ENCODE measurements at regions not wholly inside any gene's neighbourhood (a gene's known extent, or its start where the extent isn't known, plus 50 kb on each side); places are given as distances from the start of the nearest gene placed in this dataset.
A peak's percentile ranks its signal among the peaks of the same experiment; 100 is the strongest.

DNA sequence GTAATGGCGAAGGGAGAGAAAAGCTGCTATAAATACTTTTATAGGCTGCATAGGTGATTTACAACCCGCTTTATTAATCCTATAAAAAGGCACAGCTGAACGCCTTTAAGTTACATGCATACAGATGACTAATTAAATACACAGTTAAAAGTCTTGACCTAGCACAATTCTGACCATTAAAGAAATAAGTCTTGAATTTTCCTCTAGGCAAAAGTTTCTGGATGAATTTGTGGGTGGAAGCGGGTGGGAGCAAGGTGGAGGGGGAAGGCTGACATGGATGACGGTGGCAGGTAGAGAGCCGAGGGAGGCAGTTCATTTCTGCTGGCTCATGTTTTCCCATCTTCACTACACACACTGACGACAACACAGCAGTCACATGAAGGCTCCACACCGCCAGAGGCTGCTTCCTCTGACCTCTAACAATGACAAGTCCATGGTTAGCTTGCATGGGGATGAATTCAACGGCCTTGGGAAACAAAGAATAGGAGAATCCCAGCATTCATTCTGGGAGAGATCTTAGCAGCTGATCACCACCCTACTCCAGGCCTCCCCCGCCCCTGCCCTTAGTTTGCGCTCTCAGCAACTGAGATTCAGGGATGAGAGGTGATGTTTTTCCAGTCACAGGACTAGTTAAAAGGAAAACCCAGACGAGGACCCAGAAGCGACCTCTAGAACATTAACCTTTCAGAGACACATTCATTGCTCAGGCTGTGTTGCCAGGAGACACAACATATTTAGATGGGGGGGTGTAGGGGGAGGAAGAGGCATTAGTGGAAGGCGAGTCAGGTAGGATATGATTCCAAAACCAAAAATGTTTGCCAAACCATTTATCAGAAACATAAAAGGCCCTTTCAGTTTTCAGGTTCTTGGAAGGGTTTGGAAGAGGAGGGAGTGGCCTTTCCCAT, 329.3 kb downstream of the PIK3R1 start:
- Histone ChIP-seq H3K36me3 (ENCODE audit: control insufficient read depth, insufficient read depth, low read length) (no peaks in the 10 kb centered on the region), H3K27me3 (ENCODE audit: control insufficient read depth, insufficient read depth, low read length) (no peaks in the 10 kb centered on the region), H3K4me3 (ENCODE audit: low read depth, low read length) (no peak overlapping the region)
- ChIA-PET POLR2A (interaction anchor here (0.6 kb wide), 2 partner anchors 18 to 30 kb away, joined by 3 to 4 read pairs; no protein-coding TSS in a partner anchor), CTCF (interaction anchor here (1.0 to 1.6 kb wide), 3 partner anchors 11 to 259 kb away, joined by 3 read pairs; no protein-coding TSS in a partner anchor)
- TF ChIP-seq CTCF (IDR thresholded peaks at IDR 0.05; ENCODE audit: insufficient read depth, low read depth, low read length) = no peak
- DNase-seq (ENCODE audit: low read depth) = peak; percentile 31

GRCh38 chr5:68545636-68546295, 330.2 kb downstream of the PIK3R1 start:
- Histone ChIP-seq H3K27me3 (ENCODE audit: control insufficient read depth, insufficient read depth, low read length) (no peaks in the 10 kb centered on the region), H3K36me3 (ENCODE audit: control insufficient read depth, insufficient read depth, low read length) (no peaks in the 10 kb centered on the region), H3K4me3 (ENCODE audit: low read depth, low read length) (no peak overlapping the region)
- no peak for TF ChIP-seq CTCF (IDR thresholded peaks at IDR 0.05; ENCODE audit: insufficient read depth, low read depth, low read length)
- ChIA-PET POLR2A (interaction anchor here (0.6 kb wide), 1 partner anchor 18 kb away, joined by 4 read pairs; no protein-coding TSS in a partner anchor), CTCF (interaction anchor here (1.2 to 1.6 kb wide), 2 partner anchors 10 to 259 kb away, joined by 3 read pairs; no protein-coding TSS in a partner anchor)
- no peak for DNase-seq (ENCODE audit: low read depth)

- POLR2A ChIA-PET = interaction anchor here (1.0 kb wide), 1 partner anchor 10 kb away, joined by 3 read pairs; no protein-coding TSS in a partner anchor
- no peak for TF ChIP-seq CTCF (IDR thresholded peaks at IDR 0.05; ENCODE audit: insufficient read depth, low read depth, low read length)
- Histone ChIP-seq H3K36me3 (ENCODE audit: control insufficient read depth, insufficient read depth, low read length) (no peaks in the 10 kb centered on the region), H3K4me3 (ENCODE audit: low read depth, low read length) (no peak overlapping the region), H3K27me3 (ENCODE audit: control insufficient read depth, insufficient read depth, low read length) (no peaks in the 10 kb centered on the region)
- DNase-seq (ENCODE audit: low read depth) = no peak
- CTCF ChIA-PET = no interaction called here
These were observed 331.5 kb downstream of the PIK3R1 start for GRCh38 chr5:68547056-68547455.

DNA sequence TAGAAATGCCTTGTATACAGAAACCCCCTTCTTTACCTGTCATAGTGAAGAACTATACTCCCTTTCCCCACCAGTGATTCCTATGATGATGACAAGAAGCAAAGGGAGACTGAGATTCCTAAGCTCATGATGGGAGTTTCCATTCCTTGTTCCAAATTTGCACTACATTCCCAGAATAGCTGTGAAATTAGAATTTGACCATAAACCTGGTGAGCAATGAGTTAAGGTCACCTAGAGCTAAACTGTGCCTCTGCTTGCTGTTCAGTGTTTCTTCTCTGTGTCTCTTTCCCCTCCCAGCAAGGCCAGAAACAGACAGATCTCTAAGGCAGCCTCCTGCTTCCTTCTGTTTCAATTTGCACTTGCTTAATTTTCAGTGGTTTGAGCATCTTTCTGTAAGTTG, 332.1 kb downstream of the PIK3R1 start:
- POLR2A ChIA-PET = interaction anchor here (1.0 kb wide), 1 partner anchor 10 kb away, joined by 3 read pairs; no protein-coding TSS in a partner anchor

More for the DNA sequence above, 332.1 kb downstream of the PIK3R1 start:
- Histone ChIP-seq H3K4me3 (ENCODE audit: low read depth, low read length) (no peak overlapping the region), H3K36me3 (ENCODE audit: control insufficient read depth, insufficient read depth, low read length) (no peaks in the 10 kb centered on the region), H3K27me3 (ENCODE audit: control insufficient read depth, insufficient read depth, low read length) (no peaks in the 10 kb centered on the region)
- TF ChIP-seq CTCF (IDR thresholded peaks at IDR 0.05; ENCODE audit: insufficient read depth, low read depth, low read length) = no peak
- CTCF ChIA-PET = interaction anchor here (0.6 kb wide), 1 partner anchor 14 kb away, joined by 3 read pairs; no protein-coding TSS in a partner anchor
- no peak for DNase-seq (ENCODE audit: low read depth)

Measured in BJ (cell line).